HepG2 (cell line): ENCODE measurements at regions not wholly inside any gene's neighbourhood (a gene's known extent, or its start where the extent isn't known, plus 50 kb on each side); places are given as distances from the start of the nearest gene placed in this dataset.
A peak's percentile ranks its signal among the peaks of the same experiment; 100 is the strongest.

ENCODE experiments used
- GATA4 ChIP-seq: sonication (generic); IDR thresholded peaks from 2 replicates; pipeline ENCODE4 v1.6.1; 2016; ENCODE audit warnings: antibody characterized with exemption, low read depth, borderline replicate concordance
- HDAC1 ChIP-seq: sonication (generic); formaldehyde crosslinking; IDR thresholded peaks from 2 replicates; pipeline ENCODE4 v1.5.1; 2020; ENCODE audit warnings: mild to moderate bottlenecking, missing genetic modification reagents
- HES4 ChIP-seq: sonication (generic); formaldehyde crosslinking; IDR thresholded peaks from 2 replicates; pipeline ENCODE4 v1.9.0; 2021; ENCODE audit warnings: mild to moderate bottlenecking, missing genetic modification reagents, borderline replicate concordance
- MAZ ChIP-seq, 2 experiments: sonication (generic) in 1 of 2; formaldehyde crosslinking in 1 of 2; IDR thresholded peaks; 2 replicates each; pipeline versions ENCODE4 v1.5.0 to v1.6.1; 2012 to 2020; ENCODE audit warnings: low read depth in 2 of 2, mild to moderate bottlenecking in 2 of 2, borderline replicate concordance in 1 of 2, improper control_type of control experiment in 1 of 2, low read length in 1 of 2, missing genetic modification reagents in 1 of 2, moderate library complexity in 1 of 2
- MBD4 ChIP-seq: IDR thresholded peaks from 2 replicates; pipeline ENCODE4 v1.6.1; 2012; ENCODE audit warnings: low read length, inconsistent platforms, borderline replicate concordance
- NFE2L1 ChIP-seq: sonication (generic); formaldehyde crosslinking; IDR thresholded peaks from 2 replicates; pipeline ENCODE4 v1.4.0; 2020; ENCODE audit warnings: missing genetic modification reagents, mild to moderate bottlenecking, borderline replicate concordance
- ZBTB7A ChIP-seq: sonication (generic); formaldehyde crosslinking; IDR thresholded peaks from 2 replicates; pipeline ENCODE4 v1.8.0; 2022; ENCODE audit warnings: mild to moderate bottlenecking, missing genetic modification reagents
- ZBTB8A ChIP-seq: sonication (generic); formaldehyde crosslinking; IDR thresholded peaks from 2 replicates; pipeline ENCODE4 v1.4.0; 2020; ENCODE audit warnings: mild to moderate bottlenecking, low read depth, missing genetic modification reagents, borderline replicate concordance
- ZNF235 ChIP-seq: sonication (generic); formaldehyde crosslinking; IDR thresholded peaks from 2 replicates; pipeline ENCODE4 v1.8.1; 2023; ENCODE audit warnings: mild to moderate bottlenecking, missing genetic modification reagents, borderline replicate concordance
- ZNF296 ChIP-seq: sonication (generic); formaldehyde crosslinking; conservative IDR thresholded peaks from 2 replicates; pipeline ENCODE4 v1.5.0; 2020; ENCODE audit warnings: mild to moderate bottlenecking, missing genetic modification reagents
- ZNF678 ChIP-seq: sonication (generic); formaldehyde crosslinking; IDR thresholded peaks from 2 replicates; pipeline ENCODE4 v1.4.0; 2020; ENCODE audit warnings: mild to moderate bottlenecking, missing genetic modification reagents
- TF ChIP-seq, protein P1 (sequence below): sonication (generic); formaldehyde crosslinking; IDR thresholded peaks from 2 replicates; pipeline ENCODE4 v1.4.0; 2020; ENCODE audit warnings: missing genetic modification reagents
- TF ChIP-seq, protein P2 (sequence below): sonication (generic); formaldehyde crosslinking; IDR thresholded peaks from 2 replicates; pipeline ENCODE4 v1.8.0; 2022; ENCODE audit warnings: missing genetic modification reagents, mild to moderate bottlenecking, borderline replicate concordance
- TF ChIP-seq, protein P3 (sequence below): sonication (generic); formaldehyde crosslinking; IDR thresholded peaks from 2 replicates; pipeline ENCODE4 v1.4.0; 2020; ENCODE audit warnings: mild to moderate bottlenecking, missing genetic modification reagents
- TF ChIP-seq, protein P4 (sequence below): sonication (generic); formaldehyde crosslinking; conservative IDR thresholded peaks from 2 replicates; pipeline ENCODE4 v1.4.0; 2020; ENCODE audit warnings: missing genetic modification reagents

DNA sequence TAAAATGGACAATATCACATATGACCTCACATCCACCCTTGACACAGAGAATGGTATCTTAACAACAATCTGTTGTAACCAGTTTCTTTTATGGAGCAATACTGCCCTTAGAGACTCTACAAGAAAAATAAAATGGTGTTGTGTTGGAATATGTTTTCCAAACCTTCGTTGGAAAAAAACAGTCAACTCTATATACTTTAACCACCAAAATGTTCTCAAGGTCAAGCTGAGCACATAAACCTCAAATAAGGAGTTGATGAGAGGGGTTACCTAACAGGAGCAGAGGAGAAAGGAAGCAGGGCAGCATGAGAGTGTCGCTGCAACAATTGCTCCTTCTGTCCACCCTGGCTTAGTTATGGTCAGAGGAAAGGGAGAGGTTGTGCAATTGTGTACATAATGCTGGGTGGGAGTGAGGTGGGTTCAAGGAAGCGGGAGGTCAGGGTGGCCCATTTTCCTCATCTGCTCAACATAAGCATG, 179.2 kb upstream of the BMP4 start (continued):
- TF ChIP-seq, protein P1, sequence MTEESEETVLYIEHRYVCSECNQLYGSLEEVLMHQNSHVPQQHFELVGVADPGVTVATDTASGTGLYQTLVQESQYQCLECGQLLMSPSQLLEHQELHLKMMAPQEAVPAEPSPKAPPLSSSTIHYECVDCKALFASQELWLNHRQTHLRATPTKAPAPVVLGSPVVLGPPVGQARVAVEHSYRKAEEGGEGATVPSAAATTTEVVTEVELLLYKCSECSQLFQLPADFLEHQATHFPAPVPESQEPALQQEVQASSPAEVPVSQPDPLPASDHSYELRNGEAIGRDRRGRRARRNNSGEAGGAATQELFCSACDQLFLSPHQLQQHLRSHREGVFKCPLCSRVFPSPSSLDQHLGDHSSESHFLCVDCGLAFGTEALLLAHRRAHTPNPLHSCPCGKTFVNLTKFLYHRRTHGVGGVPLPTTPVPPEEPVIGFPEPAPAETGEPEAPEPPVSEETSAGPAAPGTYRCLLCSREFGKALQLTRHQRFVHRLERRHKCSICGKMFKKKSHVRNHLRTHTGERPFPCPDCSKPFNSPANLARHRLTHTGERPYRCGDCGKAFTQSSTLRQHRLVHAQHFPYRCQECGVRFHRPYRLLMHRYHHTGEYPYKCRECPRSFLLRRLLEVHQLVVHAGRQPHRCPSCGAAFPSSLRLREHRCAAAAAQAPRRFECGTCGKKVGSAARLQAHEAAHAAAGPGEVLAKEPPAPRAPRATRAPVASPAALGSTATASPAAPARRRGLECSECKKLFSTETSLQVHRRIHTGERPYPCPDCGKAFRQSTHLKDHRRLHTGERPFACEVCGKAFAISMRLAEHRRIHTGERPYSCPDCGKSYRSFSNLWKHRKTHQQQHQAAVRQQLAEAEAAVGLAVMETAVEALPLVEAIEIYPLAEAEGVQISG (CRISPR knock-in tag): peak; percentile 74
- TF ChIP-seq ZBTB7A (peak; percentile 60; the same call in 1 of the 2 replicates), GATA4 (peak; percentile 88; the same call in 1 of the 2 replicates), HES4 (CRISPR knock-in tag) (no peak), ZBTB8A (no peak), HDAC1 (CRISPR knock-in tag) (peak; percentile 65; the same call in 1 of the 2 replicates), MAZ (IDR thresholded peaks at IDR 0.05; ENCODE audit: borderline replicate concordance, low read depth, low read length) (no peak), MAZ (CRISPR knock-in tag; IDR thresholded peaks at IDR 0.05; ENCODE audit: low read depth) (no peak), ZNF296 (CRISPR knock-in tag) (0 out of 2 replicates have a peak, but pooled peaks have one; percentile 56), ZNF678 (CRISPR knock-in tag) (no peak), MBD4 (no peak), NFE2L1 (CRISPR knock-in tag) (no peak), ZNF235 (CRISPR knock-in tag) (no peak)
- TF ChIP-seq, protein P2, sequence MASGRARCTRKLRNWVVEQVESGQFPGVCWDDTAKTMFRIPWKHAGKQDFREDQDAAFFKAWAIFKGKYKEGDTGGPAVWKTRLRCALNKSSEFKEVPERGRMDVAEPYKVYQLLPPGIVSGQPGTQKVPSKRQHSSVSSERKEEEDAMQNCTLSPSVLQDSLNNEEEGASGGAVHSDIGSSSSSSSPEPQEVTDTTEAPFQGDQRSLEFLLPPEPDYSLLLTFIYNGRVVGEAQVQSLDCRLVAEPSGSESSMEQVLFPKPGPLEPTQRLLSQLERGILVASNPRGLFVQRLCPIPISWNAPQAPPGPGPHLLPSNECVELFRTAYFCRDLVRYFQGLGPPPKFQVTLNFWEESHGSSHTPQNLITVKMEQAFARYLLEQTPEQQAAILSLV (CRISPR knock-in tag): no peak
- TF ChIP-seq, protein P3, sequence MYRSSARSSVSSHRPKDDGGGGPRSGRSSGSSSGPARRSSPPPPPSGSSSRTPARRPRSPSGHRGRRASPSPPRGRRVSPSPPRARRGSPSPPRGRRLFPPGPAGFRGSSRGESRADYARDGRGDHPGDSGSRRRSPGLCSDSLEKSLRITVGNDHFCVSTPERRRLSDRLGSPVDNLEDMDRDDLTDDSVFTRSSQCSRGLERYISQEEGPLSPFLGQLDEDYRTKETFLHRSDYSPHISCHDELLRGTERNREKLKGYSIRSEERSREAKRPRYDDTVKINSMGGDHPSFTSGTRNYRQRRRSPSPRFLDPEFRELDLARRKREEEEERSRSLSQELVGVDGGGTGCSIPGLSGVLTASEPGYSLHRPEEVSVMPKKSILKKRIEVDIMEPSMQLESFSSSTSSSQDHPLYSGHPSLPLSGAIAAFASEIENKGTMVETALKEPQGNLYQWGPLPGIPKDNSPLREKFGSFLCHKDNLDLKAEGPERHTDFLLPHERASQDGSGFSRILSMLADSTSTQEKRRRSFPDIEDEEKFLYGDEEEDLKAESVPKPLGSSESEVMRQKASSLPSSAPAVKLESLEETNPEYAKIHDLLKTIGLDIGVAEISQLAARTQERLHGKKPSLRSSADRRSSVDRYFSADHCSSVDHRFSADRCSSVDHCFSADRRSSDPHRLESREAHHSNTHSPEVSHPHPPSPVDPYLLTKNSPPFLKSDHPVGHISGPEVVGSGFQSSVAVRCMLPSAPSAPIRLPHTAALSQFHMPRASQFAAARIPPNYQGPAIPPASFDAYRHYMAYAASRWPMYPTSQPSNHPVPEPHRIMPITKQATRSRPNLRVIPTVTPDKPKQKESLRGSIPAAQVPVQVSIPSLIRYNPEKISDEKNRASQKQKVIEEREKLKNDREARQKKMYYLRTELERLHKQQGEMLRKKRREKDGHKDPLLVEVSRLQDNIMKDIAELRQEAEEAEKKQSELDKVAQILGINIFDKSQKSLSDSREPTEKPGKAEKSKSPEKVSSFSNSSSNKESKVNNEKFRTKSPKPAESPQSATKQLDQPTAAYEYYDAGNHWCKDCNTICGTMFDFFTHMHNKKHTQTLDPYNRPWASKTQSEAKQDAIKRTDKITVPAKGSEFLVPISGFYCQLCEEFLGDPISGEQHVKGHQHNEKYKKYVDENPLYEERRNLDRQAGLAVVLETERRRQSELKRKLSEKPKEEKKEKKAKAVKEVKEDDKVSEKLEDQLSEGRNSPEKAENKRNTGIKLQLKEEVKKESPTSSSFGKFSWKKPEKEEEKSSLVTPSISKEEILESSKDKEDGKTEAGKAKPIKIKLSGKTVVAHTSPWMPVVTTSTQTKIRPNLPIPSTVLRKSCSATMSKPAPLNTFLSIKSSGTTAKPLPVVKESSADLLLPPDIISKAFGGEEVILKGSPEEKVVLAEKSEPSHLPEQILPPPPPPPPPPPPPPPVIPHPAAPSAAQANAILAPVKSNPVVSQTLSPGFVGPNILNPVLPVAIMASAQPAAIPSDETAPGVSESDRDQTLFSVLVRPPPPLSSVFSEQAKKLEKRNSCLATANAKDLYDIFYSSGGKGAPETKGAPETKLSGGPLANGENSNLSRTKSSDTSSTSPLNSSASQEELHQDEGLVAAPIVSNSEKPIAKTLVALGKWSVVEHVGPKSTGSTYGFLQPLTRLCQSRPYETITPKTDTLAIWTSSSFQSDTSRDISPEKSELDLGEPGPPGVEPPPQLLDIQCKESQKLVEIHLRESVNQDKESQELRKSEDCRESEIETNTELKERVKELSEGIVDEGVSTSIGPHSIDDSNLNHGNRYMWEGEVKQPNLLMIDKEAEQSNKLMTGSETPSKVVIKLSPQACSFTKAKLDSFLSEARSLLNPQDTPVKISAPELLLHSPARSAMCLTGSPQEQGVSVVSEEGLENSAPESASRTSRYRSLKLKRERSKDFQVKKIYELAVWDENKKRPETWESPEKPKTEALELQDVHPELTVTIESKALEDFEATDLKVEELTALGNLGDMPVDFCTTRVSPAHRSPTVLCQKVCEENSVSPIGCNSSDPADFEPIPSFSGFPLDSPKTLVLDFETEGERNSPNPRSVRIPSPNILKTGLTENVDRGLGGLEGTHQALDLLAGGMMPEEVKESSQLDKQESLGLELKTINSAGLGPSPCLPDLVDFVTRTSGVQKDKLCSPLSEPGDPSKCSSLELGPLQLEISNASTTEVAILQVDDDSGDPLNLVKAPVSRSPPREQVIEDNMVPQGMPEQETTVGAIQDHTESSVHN (CRISPR knock-in tag): no peak
- TF ChIP-seq, protein P4, sequence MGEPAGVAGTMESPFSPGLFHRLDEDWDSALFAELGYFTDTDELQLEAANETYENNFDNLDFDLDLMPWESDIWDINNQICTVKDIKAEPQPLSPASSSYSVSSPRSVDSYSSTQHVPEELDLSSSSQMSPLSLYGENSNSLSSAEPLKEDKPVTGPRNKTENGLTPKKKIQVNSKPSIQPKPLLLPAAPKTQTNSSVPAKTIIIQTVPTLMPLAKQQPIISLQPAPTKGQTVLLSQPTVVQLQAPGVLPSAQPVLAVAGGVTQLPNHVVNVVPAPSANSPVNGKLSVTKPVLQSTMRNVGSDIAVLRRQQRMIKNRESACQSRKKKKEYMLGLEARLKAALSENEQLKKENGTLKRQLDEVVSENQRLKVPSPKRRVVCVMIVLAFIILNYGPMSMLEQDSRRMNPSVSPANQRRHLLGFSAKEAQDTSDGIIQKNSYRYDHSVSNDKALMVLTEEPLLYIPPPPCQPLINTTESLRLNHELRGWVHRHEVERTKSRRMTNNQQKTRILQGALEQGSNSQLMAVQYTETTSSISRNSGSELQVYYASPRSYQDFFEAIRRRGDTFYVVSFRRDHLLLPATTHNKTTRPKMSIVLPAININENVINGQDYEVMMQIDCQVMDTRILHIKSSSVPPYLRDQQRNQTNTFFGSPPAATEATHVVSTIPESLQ (CRISPR knock-in tag): no peak
